ENCODE measurements at regions not wholly inside any gene's neighbourhood (a gene's known extent, or its start where the extent isn't known, plus 50 kb on each side); places are given as distances from the start of the nearest gene placed in this dataset.
"Not testable (repeated sequence)": the region's sequence is repeated elsewhere in the genome, so short reads cannot be mapped to it uniquely, and the experiment has no call there.

DNA sequence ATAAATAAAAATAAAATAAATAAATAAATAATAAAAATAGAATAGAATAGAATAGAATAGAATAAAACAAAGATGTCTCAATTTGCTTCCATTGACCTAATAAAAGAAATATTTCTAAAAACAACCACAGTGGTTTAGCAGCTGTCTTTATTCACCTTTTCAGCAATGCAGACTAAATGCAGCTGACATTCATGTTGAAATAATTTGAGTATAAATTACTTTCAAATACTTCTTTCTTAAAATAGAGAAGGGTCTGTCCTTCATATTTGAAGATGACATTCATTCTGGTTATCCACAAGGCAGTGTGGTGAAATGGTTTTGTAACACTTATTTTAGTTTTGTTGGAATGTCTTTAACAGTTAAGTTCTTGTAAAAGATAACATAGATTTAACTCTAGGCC lies 469.4 kb downstream of the IRS1 start:
- DNase-seq (ENCODE audit: low spot score) = no peak

GRCh38 chr2:226329180-226329579 lies 470.4 kb downstream of the IRS1 start:
- no peak for DNase-seq (ENCODE audit: low spot score)

- no peak for DNase-seq (ENCODE audit: low spot score)
Measured at GRCh38 chr2:226327830-226328229, 471.8 kb downstream of the IRS1 start.

DNA sequence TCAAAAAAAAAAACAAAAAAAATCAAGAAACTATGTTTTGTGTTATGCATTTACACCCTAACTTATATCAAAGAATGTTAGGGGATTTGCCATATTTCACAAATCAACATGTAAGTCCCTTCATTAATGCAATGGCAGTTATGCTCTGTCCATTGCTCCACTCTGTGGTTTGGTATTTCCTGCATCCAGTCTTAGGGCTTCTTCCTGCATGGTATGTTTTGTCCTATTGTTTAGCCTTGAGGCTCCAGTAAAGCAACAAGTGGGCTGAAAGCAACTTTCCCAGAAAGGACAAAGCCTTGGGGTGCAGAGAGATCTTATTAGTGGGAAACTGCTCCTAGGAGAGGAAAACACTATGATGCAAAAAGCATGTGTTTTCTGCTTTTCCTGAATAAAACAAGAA lies 474.1 kb downstream of the IRS1 start:
- DNase-seq (ENCODE audit: low spot score) = no peak

DNA sequence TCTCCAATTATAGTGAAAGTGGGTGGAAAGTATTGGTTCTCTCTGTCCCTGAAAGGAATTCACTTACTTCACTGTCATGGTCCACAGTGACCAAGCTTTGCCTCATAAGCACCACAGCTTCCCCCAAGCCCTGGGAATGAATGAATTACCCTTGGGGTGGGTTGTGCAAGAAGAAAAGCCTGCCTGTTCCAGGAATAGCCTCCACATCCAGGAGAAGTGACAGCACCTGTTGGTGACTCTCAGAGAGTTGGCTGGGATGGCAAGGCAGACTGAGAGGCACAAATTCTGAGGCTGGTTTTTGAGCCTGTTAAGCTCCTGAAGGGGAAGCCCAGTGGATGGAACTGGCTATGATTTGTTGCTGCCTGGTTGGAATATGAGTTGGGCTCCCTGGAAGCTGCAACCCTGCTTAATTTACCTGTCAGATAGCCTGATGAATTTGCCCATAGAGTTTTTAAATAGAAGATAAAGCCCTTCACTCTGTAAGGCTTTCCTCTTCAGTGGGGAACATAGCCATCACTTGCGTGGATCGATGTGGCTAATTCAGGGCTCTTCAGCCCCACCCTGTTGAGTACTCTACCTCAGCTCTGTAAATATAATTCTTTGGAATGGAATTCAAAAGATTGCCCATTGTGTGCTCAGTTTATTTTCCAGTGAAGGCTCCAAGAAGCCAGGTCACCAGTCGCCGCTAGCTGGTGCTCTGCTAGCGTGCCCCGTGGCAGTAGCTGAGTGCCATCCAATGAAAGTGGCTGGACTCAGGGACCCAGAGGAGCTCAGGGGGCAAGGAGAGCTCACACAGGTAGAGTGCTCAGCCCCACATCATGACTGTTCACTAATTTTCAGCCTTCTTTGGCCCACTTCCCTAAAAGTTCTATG lies 479.3 kb downstream of the IRS1 start:
- DNase-seq (ENCODE audit: low spot score) = no peak

GRCh38 chr2:226317970-226318369 lies 481.6 kb downstream of the IRS1 start:
- no peak for DNase-seq (ENCODE audit: low spot score)

- no peak for DNase-seq (ENCODE audit: low spot score)
Measured at GRCh38 chr2:226313060-226313459, 486.6 kb downstream of the IRS1 start.

- DNase-seq (ENCODE audit: low spot score) = no peak
Measured at GRCh38 chr2:226312155-226312554, 487.5 kb downstream of the IRS1 start.

GRCh38 chr2:226310146-226310545 lies 489.5 kb downstream of the IRS1 start:
- no peak for DNase-seq (ENCODE audit: low spot score)

- DNase-seq (ENCODE audit: low spot score) = no peak
Measured at GRCh38 chr2:226308986-226309385, 490.6 kb downstream of the IRS1 start.

DNA sequence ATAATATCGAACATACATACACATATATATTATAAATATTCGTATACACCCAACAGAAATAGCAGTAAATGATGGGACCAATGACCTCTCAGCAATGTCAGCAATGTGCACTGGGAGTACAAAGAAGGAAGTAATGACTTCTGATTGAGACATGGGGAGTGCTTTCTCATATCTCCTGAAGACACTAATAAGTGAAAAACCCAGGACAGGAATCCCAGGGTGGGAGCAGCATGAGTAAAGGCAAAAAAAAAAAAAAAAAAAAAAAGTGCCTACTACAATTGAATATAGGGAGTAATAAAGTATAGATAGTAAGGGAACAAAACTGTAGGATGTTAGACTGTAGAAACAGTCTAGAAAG lies 491.3 kb downstream of the IRS1 start:
- no peak for DNase-seq (ENCODE audit: low spot score)

DNA sequence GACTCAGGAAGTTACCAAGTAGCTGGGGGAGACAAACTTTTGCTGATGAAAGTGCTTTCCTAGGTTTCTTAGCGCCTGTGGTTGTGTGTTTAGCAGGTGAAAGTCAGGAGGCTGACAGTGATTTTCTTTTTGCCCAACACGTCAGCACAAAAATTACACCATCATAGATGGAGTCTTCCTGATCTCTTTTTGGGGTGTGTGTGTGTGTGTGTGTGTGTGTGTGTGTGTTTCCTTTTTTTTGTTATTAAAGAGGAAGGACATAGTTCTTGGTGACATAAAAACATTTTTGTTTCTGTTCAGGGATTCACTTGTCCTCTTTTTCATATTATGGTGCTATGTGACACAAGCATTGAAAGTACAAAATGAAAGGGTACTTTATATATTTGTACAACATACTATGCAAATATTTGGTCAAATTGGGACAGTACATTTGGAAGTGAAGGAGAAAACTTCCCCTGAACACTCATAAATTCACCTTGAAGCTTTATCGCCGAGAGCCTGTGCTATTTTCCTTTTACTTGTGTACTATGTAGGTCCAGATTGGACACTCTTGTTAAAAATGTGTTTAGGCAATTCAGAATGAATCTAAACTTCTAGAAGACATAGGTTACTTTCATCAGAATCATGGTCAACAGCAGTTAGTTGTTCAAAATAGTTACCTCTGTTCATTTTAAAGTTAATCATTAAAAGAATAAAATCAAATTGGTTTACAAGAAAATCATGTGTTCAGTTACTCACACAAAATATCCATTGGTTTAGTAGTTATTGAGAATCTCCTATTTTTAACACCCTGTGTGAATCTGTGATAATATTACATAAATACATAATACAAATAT lies 491.9 kb downstream of the IRS1 start:
- DNase-seq (ENCODE audit: low spot score) = no peak

DNA sequence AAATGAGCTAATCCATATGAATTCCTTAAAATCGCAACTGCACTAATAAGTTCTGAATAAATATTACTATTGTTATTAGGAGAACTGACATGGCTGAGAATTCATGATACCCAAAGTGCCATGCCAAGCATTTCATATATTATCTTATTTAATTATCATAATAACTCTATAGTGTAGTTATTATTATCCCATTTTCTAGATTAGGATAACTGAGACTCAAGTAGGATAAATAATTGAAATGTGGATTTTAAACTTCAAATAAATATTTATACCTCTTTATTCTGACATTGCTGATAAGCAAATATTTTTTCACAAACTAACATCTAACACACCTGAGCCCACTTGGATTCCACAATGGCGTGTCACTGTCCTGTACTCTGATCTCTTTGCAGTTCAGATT lies 492.7 kb downstream of the IRS1 start:
- no peak for DNase-seq (ENCODE audit: low spot score)

DNA sequence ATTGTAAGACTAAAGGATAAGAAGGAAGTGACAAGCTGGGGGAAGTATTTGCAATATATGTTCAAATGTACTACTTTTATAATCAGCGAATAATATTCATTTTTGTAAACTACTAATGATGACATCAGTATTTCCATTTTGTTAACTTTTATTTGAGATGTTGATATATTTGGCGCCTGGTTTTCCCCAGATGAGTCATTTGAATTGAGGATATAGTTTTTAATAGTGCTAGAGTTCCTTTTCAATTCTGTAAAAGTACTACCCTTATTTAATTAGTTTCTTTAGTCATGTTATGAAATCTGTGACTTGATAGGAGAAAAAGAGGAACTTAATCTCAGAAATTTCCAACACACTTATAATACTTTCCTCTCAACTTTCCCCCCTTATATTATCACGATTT lies 495.3 kb downstream of the IRS1 start:
- DNase-seq (ENCODE audit: low spot score) = no peak

- DNase-seq (ENCODE audit: low spot score) = no peak
Measured at GRCh38 chr2:226303707-226304106, 495.9 kb downstream of the IRS1 start.

DNA sequence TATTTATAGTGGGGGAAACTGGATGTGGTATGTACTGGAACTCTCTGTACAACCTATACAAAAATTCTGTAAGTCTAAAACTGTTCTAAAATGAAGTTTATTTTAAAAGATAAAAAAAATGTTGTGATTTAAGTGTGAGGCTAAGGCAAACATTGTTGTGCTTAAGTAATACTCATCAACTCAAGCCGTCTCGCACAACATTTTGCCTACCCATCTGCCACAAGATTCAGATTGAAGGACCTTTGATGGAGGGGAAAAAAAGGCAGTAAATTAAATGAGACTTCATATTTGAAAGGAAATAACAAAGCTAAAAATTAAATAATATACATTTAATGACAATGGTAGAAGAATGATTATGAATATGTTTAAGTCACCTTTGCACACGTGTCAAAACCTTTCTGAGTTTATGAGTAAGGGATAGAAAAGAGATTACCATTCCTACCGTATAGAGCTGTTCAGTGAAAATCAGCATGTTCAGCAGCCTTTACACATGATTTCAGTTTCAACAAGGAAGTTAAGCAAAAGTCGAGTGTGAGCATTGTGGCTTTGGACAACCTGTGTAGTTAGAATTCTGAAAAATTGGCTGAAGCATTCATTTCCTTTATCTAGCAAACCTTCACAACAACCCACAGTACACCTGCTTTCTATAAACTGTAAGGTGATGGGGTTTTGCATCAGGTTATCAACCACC lies 499.3 kb downstream of the IRS1 start:
- no peak for DNase-seq (ENCODE audit: low spot score)

DNA sequence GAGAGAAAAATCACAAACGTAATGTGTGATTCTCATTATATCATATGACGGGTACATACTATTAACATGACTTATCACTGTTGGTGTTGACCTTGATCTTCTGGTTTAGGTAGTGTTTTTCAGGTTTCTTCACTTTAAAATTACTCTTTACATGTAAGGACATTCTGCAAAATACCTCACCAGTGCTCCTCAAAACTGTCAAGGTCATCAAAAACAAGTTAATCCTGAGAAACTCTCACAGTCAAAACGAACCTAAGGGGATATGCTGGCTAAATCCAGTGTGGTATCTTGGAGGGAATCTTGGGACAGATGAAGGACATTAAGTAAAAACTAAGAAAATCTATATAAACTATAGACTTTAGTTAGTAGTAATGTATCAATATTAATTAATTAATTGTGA lies 499.8 kb downstream of the IRS1 start:
- DNase-seq (ENCODE audit: low spot score) = no peak

GRCh38 chr2:226295681-226296080 lies 503.9 kb downstream of the IRS1 start:
- DNase-seq (ENCODE audit: low spot score) = no peak

DNA sequence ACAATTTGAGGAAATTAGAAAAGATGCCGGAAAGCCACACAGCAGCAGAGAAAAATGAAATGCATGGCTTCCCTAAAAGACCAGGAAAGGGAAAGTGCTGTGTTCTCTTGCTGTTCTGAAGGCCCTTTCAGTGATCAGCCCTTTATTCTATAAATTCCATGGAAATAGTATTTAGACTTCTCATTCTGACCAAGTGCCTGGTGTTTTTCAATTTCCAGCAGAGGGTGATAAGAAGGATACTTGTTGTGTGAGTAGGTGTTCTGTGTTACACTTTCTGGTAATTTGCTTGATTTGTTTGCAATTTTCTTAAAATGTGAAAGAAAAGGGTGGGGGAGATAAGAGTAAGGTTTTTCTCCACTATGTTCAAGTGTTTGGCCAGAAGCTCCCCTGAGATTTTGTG lies 504.5 kb downstream of the IRS1 start:
- DNase-seq (ENCODE audit: low spot score) = no peak

DNA sequence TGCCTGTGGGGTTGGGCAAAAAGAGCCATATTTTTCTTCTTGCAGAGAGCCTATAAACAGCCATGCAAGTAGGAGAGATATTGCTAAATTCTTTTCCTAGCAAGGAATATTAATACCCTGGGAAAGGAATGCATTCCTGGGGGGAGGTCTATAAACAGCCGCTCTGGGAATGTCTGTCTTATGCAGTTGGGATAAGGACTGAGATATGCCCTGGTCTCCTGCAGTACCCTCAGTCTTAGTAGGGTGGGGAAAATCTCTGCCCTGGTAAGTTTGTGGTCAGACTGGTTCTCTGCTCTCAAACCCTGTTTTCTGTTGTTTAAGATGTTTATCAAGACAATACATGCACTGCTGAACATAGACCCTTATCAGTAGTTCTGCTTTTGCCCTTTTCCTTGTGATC lies 508.3 kb downstream of the IRS1 start:
- not testable (repeated sequence) for DNase-seq (ENCODE audit: low spot score)

DNA sequence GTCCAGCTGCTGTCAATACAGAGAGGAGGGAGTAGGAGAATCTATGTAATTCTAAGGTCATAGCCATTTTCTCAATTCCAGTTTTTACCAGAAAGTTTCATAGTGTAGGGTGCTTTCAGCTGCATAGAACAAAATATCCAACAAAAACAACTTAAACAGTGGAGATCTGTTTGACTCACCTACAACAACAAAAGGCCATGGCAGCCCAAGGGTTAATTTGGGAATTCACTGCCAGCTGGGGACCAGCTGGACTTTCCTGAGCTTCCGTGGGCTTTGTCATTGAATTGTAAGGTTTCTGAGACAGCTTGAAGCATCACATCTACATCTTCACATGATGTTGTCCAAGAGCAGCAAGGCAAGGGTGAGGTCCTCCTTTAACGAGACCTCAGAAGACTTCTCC lies 512.7 kb downstream of the IRS1 start:
- DNase-seq (ENCODE audit: low spot score) = no peak

GRCh38 chr2:226283796-226284195 lies 515.8 kb downstream of the IRS1 start:
- no peak for DNase-seq (ENCODE audit: low spot score)

DNA sequence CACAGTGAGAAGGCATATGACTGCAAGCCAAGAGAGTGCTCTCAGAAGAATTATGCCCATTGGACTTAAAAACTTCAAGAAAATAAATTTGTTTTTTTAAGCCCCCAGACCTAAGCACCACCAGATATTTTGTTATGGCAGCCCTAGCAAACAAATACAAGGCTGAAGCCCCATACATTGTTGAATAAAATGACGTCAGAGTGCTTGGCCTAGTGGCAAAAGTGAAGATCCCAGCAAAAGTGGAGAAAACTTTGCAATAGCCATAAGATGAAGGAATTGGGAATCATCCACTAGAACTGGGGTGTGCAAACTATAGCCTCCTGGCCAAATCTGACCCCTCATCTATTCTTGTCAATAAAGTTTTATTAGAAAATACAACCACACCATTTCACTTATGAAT lies 517.5 kb downstream of the IRS1 start:
- no peak for DNase-seq (ENCODE audit: low spot score)

All from H4 (cell line).